ENCODE measurements at regions not wholly inside any gene's neighbourhood (a gene's known extent, or its start where the extent isn't known, plus 50 kb on each side); places are given as distances from the start of the nearest gene placed in this dataset.

- H3K4me1 ChIP-seq (ENCODE audit: control insufficient read depth in 2 of 2, insufficient read depth in 2 of 2, low read length in 2 of 2), result no peaks in the 10 kb centered on the region
- no peaks in the 10 kb centered on the region for H3K4me1 Mint-ChIP-seq
- H3K27ac ChIP-seq (ENCODE audit: low read depth, low read length), result no peak overlapping the region
- POLR2A ChIA-PET, result no interaction called here
- H3K4me3 ChIP-seq (ENCODE audit: low read length), result no peak overlapping the region
- H3K27me3 ChIP-seq (ENCODE audit: control insufficient read depth in 2 of 2, insufficient read depth in 2 of 2, low read length in 2 of 2), result no peaks in the 10 kb centered on the region
- no peak overlapping the region for H3K27ac Mint-ChIP-seq
- CTCF ChIA-PET, result no interaction called here
- no peaks in the 10 kb centered on the region for H3K36me3 Mint-ChIP-seq
- no peaks in the 10 kb centered on the region for H3K9me3 ChIP-seq (ENCODE audit: control insufficient read depth in 2 of 3, low read length in 3 of 3)
- no peaks in the 10 kb centered on the region for H3K27me3 Mint-ChIP-seq
- ATAC-seq (no peak), DNase-seq (no peak)
- peaks cover 0 to 9% (median 0%) of the 10 kb centered on the region in 11 donors for H3K9me3 Mint-ChIP-seq
- intact Hi-C loops (cut with micrococcal nuclease), result no loop called here
- H3K4me3 Mint-ChIP-seq, result no peak overlapping the region
- no peaks in the 10 kb centered on the region for H3K36me3 ChIP-seq (ENCODE audit: control insufficient read depth in 2 of 3, insufficient read depth in 3 of 3, low read length in 3 of 3)
These were observed 654.5 kb downstream of the TLL1 start for GRCh38 chr4:166527500-166527899.

- ChIA-PET POLR2A (no interaction called here), CTCF (no interaction called here)
- Mint-ChIP-seq H3K36me3 (no peaks in the 10 kb centered on the region), H3K4me3 (no peak overlapping the region), H3K9me3 (peaks cover 0 to 10% (median 0%) of the 10 kb centered on the region in 11 donors), H3K4me1 (no peaks in the 10 kb centered on the region), H3K27ac (no peak overlapping the region), H3K27me3 (no peaks in the 10 kb centered on the region)
- DNase-seq (no peak), ATAC-seq (no peak)
- no peaks in the 10 kb centered on the region for H3K9me3 ChIP-seq (ENCODE audit: control insufficient read depth in 2 of 3, low read length in 3 of 3)
- no peaks in the 10 kb centered on the region for H3K36me3 ChIP-seq (ENCODE audit: control insufficient read depth in 2 of 3, insufficient read depth in 3 of 3, low read length in 3 of 3)
- no peak overlapping the region for H3K4me3 ChIP-seq (ENCODE audit: low read length)
- intact Hi-C loops (cut with micrococcal nuclease), result no loop called here
- H3K4me1 ChIP-seq (ENCODE audit: control insufficient read depth in 2 of 2, insufficient read depth in 2 of 2, low read length in 2 of 2), result no peaks in the 10 kb centered on the region
- peaks cover 0 to 2% of the 10 kb centered on the region in 2 donors for H3K27me3 ChIP-seq (ENCODE audit: control insufficient read depth in 2 of 2, insufficient read depth in 2 of 2, low read length in 2 of 2)
- no peak overlapping the region for H3K27ac ChIP-seq (ENCODE audit: low read depth, low read length)
These were observed 658.7 kb downstream of the TLL1 start for GRCh38 chr4:166531703-166532102.

- Histone ChIP-seq H3K27ac (ENCODE audit: low read depth, low read length) (no peak overlapping the region), H3K9me3 (ENCODE audit: control insufficient read depth in 2 of 3, low read length in 3 of 3) (no peaks in the 10 kb centered on the region), H3K36me3 (ENCODE audit: control insufficient read depth in 2 of 3, insufficient read depth in 3 of 3, low read length in 3 of 3) (no peaks in the 10 kb centered on the region), H3K27me3 (ENCODE audit: control insufficient read depth in 2 of 2, insufficient read depth in 2 of 2, low read length in 2 of 2) (peaks cover 0 to 2% of the 10 kb centered on the region in 2 donors), H3K4me1 (ENCODE audit: control insufficient read depth in 2 of 2, insufficient read depth in 2 of 2, low read length in 2 of 2) (no peaks in the 10 kb centered on the region), H3K4me3 (ENCODE audit: low read length) (no peak overlapping the region)
- DNase-seq (no peak), ATAC-seq (no peak)
- POLR2A ChIA-PET, result no interaction called here
- CTCF ChIA-PET, result no interaction called here
- Mint-ChIP-seq H3K27ac (no peak overlapping the region), H3K4me1 (no peaks in the 10 kb centered on the region), H3K9me3 (peaks cover 0 to 13% (median 2%) of the 10 kb centered on the region in 11 donors), H3K4me3 (no peak overlapping the region), H3K27me3 (no peaks in the 10 kb centered on the region), H3K36me3 (no peaks in the 10 kb centered on the region)
- intact Hi-C loops (cut with micrococcal nuclease), result no loop called here
These were observed 662.8 kb downstream of the TLL1 start for GRCh38 chr4:166535865-166536264.

GRCh38 chr4:166538491-166539005 lies 665.5 kb downstream of the TLL1 start:
- H3K4me3 Mint-ChIP-seq, result no peak overlapping the region
- intact Hi-C loops (cut with micrococcal nuclease), result no loop called here

GRCh38 chr4:166546009-166546408 lies 673.0 kb downstream of the TLL1 start:
- Mint-ChIP-seq H3K27ac (no peak overlapping the region), H3K9me3 (peaks cover 0 to 21% (median 3%) of the 10 kb centered on the region in 11 donors), H3K4me1 (no peaks in the 10 kb centered on the region), H3K4me3 (no peak overlapping the region), H3K36me3 (no peaks in the 10 kb centered on the region), H3K27me3 (no peaks in the 10 kb centered on the region)
- no peaks in the 10 kb centered on the region for H3K36me3 ChIP-seq (ENCODE audit: control insufficient read depth in 2 of 3, insufficient read depth in 3 of 3, low read length in 3 of 3)
- H3K27me3 ChIP-seq (ENCODE audit: control insufficient read depth in 2 of 2, insufficient read depth in 2 of 2, low read length in 2 of 2), result no peaks in the 10 kb centered on the region
- H3K27ac ChIP-seq (ENCODE audit: low read depth, low read length), result no peak overlapping the region
- ChIA-PET CTCF (no interaction called here), POLR2A (no interaction called here)
- no peak overlapping the region for H3K4me3 ChIP-seq (ENCODE audit: low read length)
- intact Hi-C loops (cut with micrococcal nuclease), result no loop called here
- no peak for ATAC-seq
- no peak for DNase-seq
- H3K4me1 ChIP-seq (ENCODE audit: control insufficient read depth in 2 of 2, insufficient read depth in 2 of 2, low read length in 2 of 2), result no peaks in the 10 kb centered on the region
- no peaks in the 10 kb centered on the region for H3K9me3 ChIP-seq (ENCODE audit: control insufficient read depth in 2 of 3, low read length in 3 of 3)

More at GRCh38 chr4:166538491-166539005, 665.5 kb downstream of the TLL1 start:
- ChIA-PET CTCF (no interaction called here), POLR2A (no interaction called here)
- Mint-ChIP-seq H3K27ac (no peak overlapping the region), H3K36me3 (no peaks in the 10 kb centered on the region), H3K27me3 (no peaks in the 10 kb centered on the region), H3K4me1 (no peaks in the 10 kb centered on the region), H3K9me3 (peaks cover 0 to 16% (median 3%) of the 10 kb centered on the region in 11 donors)
- no peaks in the 10 kb centered on the region for H3K9me3 ChIP-seq (ENCODE audit: control insufficient read depth in 2 of 3, low read length in 3 of 3)
- no peaks in the 10 kb centered on the region for H3K36me3 ChIP-seq (ENCODE audit: control insufficient read depth in 2 of 3, insufficient read depth in 3 of 3, low read length in 3 of 3)
- DNase-seq (no peak), ATAC-seq (no peak)
- no peak overlapping the region for H3K4me3 ChIP-seq (ENCODE audit: low read length)
- H3K4me1 ChIP-seq (ENCODE audit: control insufficient read depth in 2 of 2, insufficient read depth in 2 of 2, low read length in 2 of 2), result no peaks in the 10 kb centered on the region
- no peak overlapping the region for H3K27ac ChIP-seq (ENCODE audit: low read depth, low read length)
- peaks cover 0 to 2% of the 10 kb centered on the region in 2 donors for H3K27me3 ChIP-seq (ENCODE audit: control insufficient read depth in 2 of 2, insufficient read depth in 2 of 2, low read length in 2 of 2)

- no peak for DNase-seq
- intact Hi-C loops (cut with micrococcal nuclease), result no loop called here
- Histone ChIP-seq H3K36me3 (ENCODE audit: control insufficient read depth in 2 of 3, insufficient read depth in 3 of 3, low read length in 3 of 3) (no peaks in the 10 kb centered on the region), H3K27ac (ENCODE audit: low read depth, low read length) (no peak overlapping the region), H3K4me3 (ENCODE audit: low read length) (no peak overlapping the region), H3K9me3 (ENCODE audit: control insufficient read depth in 2 of 3, low read length in 3 of 3) (peaks cover 0 to 3% (median 0%) of the 10 kb centered on the region in 3 experiments), H3K27me3 (ENCODE audit: control insufficient read depth in 2 of 2, insufficient read depth in 2 of 2, low read length in 2 of 2) (no peaks in the 10 kb centered on the region), H3K4me1 (ENCODE audit: control insufficient read depth in 2 of 2, insufficient read depth in 2 of 2, low read length in 2 of 2) (no peaks in the 10 kb centered on the region)
- Mint-ChIP-seq H3K9me3 (peaks cover 0 to 29% (median 3%) of the 10 kb centered on the region in 11 donors), H3K27ac (no peak overlapping the region), H3K4me3 (no peak overlapping the region), H3K36me3 (no peaks in the 10 kb centered on the region), H3K27me3 (no peaks in the 10 kb centered on the region), H3K4me1 (no peaks in the 10 kb centered on the region)
- ChIA-PET POLR2A (no interaction called here), CTCF (no interaction called here)
- ATAC-seq, result no peak
These were observed 656.7 kb downstream of the SPOCK3 start for GRCh38 chr4:166577639-166578038.

- DNase-seq (no peak), ATAC-seq (no peak)
- Histone ChIP-seq H3K36me3 (ENCODE audit: control insufficient read depth in 2 of 3, insufficient read depth in 3 of 3, low read length in 3 of 3) (no peaks in the 10 kb centered on the region), H3K27ac (ENCODE audit: low read depth, low read length) (no peak overlapping the region), H3K9me3 (ENCODE audit: control insufficient read depth in 2 of 3, low read length in 3 of 3) (no peaks in the 10 kb centered on the region), H3K4me3 (ENCODE audit: low read length) (no peak overlapping the region), H3K4me1 (ENCODE audit: control insufficient read depth in 2 of 2, insufficient read depth in 2 of 2, low read length in 2 of 2) (no peaks in the 10 kb centered on the region), H3K27me3 (ENCODE audit: control insufficient read depth in 2 of 2, insufficient read depth in 2 of 2, low read length in 2 of 2) (no peaks in the 10 kb centered on the region)
- Mint-ChIP-seq H3K36me3 (no peaks in the 10 kb centered on the region), H3K27ac (no peak overlapping the region), H3K4me3 (no peak overlapping the region), H3K4me1 (no peaks in the 10 kb centered on the region), H3K9me3 (peaks cover 0 to 27% (median 4%) of the 10 kb centered on the region in 11 donors), H3K27me3 (no peaks in the 10 kb centered on the region)
- POLR2A ChIA-PET, result no interaction called here
- intact Hi-C loops (cut with micrococcal nuclease), result no loop called here
- CTCF ChIA-PET, result no interaction called here
These were observed 648.8 kb downstream of the SPOCK3 start for GRCh38 chr4:166585491-166585890.

All from naive thymus-derived CD4-positive, alpha-beta T cell (primary cell).